GM21723 (cell line): ENCODE measurements at regions not wholly inside any gene's neighbourhood (a gene's known extent, or its start where the extent isn't known, plus 50 kb on each side); places are given as distances from the start of the nearest gene placed in this dataset.

Experiments used
- ATAC-seq: cut with Tn5 transposase; IDR thresholded peaks from one replicate; pipeline ENCODE4 v1.9.1; 2021; ENCODE audit warnings: mild to moderate bottlenecking, moderate library complexity; ENCODE audit not compliant: unreplicated experiment

- no peak for ATAC-seq
Observed at GRCh38 chr2:120424274-120424796, 78.4 kb downstream of the INHBB start.

- ATAC-seq = no peak
Observed at GRCh38 chr2:120425014-120425413, 79.1 kb downstream of the INHBB start.

- no peak for ATAC-seq
Observed at GRCh38 chr2:120428748-120429147, 82.8 kb downstream of the INHBB start.

GRCh38 chr2:120429586-120430500 is 83.9 kb downstream of the INHBB start:
- ATAC-seq = no peak

GRCh38 chr2:120430501-120430830 is 84.5 kb downstream of the INHBB start:
- no peak for ATAC-seq

- no peak for ATAC-seq
Observed at GRCh38 chr2:120430957-120431356, 85.0 kb downstream of the INHBB start.

GRCh38 chr2:120431386-120432292 is 85.7 kb downstream of the INHBB start:
- ATAC-seq = no peak

- no peak for ATAC-seq
Observed at GRCh38 chr2:120432293-120432975, 86.5 kb downstream of the INHBB start.

GRCh38 chr2:120432976-120433815 is 87.3 kb downstream of the INHBB start:
- ATAC-seq = no peak

- no peak for ATAC-seq
Observed at GRCh38 chr2:120433816-120434290, 87.9 kb downstream of the INHBB start.

GRCh38 chr2:120434492-120435308 is 88.8 kb downstream of the INHBB start:
- no peak for ATAC-seq

- no peak for ATAC-seq
Observed at GRCh38 chr2:120435671-120436459, 89.9 kb downstream of the INHBB start.

- no peak for ATAC-seq
Observed at GRCh38 chr2:120436460-120436739, 90.5 kb downstream of the INHBB start.

GRCh38 chr2:120436885-120437603 is 91.1 kb downstream of the INHBB start:
- ATAC-seq = no peak

- no peak for ATAC-seq
Observed at GRCh38 chr2:120437604-120438000, 91.7 kb downstream of the INHBB start.

GRCh38 chr2:120438301-120439066 is 92.5 kb downstream of the INHBB start:
- ATAC-seq = no peak

- ATAC-seq = no peak
Observed at GRCh38 chr2:120439067-120439368, 93.1 kb downstream of the INHBB start.
